ENCODE measurements at regions not wholly inside any gene's neighbourhood (a gene's known extent, or its start where the extent isn't known, plus 50 kb on each side); places are given as distances from the start of the nearest gene placed in this dataset.

DNA sequence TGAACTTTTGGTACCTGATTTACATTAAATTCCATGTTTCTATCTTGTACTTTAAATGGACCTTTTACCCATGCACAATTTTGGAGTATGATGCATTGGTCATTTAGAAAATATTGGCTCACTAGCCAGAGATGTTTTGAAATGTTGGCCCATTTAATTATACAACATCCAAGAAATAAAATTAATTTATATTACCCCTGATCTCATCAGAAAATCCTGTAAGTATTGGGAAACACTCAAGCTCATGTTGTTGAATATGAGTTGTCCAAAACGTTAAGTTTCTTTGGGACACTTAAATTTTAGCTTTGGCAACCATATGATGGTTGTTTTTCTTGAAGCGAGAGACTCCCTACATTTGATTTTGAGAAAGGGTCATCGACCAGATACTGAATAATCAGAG is 492.7 kb downstream of the RPS24 start:
- no peak for DNase-seq

DNA sequence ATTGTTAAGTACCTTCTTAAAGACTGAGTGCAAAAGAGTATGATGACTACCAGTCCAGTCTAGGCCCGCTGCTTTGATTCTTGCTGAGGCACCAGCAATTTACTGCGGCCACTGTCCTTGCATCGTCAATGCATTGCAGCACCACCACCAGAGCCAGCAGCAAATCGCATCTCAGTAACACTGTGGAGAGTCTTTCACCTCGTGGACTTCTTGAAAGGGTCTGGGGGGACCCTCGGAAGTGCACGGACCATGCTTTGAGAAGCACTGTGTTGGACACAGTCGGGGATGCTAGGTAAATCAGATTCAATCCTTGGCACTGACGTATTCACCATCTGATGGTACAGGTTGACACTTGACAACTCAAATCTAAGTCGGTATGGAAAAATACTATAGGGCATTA is 493.6 kb downstream of the RPS24 start:
- DNase-seq, result no peak

DNA sequence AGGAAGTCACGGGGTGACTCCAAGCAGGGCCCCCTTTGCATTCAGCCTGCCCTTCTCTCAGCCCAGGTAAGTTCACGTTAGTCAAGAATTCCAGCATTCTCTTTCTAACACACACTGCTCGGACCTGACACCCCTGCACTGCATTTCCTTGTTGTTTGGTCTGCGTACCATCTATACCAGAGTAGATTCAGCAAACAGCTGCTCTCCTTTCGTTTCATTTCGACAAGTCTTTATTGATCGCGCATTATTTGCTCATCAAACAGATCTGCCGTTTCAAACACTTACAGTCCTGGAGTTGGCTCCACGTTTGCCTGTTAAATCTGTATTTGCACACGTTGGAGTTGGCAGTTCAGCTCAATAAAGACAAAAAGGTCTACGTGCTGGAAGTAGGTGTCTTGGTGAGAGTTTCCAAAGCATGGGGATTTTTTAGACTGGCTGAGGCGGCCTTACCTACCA is 495.1 kb downstream of the RPS24 start:
- no peak for DNase-seq

- DNase-seq, result no peak
Observed at GRCh38 chr10:78529262-78529661, 495.6 kb downstream of the RPS24 start.

DNA sequence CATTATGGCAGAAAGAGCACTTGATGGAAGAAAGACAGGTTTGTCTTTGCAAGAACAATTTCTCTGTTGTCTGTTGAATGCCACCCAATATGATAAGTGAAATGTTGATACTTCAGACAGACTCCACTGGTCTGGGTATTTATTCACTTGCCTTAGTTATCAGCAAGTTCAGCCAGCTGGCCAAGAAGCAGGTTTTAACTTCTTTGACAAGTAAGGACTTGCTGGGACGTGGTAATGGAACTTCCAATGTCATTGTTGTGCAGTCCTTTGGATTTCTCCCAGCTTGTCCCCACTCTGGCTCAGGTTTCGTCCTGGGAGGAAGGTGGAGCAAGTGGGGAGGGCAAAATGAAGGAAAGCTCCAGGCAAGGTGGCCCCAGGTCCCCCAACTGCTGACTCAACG is 497.4 kb downstream of the RPS24 start:
- no peak for DNase-seq

- no peak for DNase-seq
Observed at GRCh38 chr10:78532480-78533042, 498.9 kb downstream of the RPS24 start.

- DNase-seq, result no peak
Observed at GRCh38 chr10:78533098-78533497, 499.4 kb downstream of the RPS24 start.

DNA sequence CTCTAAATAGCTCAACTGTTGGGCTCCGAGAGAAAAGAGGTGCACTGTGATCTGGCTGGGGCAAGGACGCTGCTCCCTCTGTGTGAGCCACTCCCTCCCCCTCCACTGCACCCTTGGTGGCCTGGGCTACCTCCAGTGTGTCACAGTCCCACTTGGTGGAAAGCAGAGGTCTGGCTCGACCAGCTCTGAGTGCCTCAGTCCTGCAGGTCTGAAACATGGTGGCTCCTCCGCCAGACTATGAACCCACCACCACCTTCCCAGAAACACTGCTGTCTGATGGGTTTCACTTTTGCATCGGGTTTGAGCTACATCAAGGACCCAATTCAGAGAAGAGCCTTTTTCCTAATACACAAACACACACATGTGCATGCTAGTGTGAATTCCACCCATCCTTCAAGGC is 500.1 kb downstream of the RPS24 start:
- no peak for DNase-seq

GRCh38 chr10:78535716-78536218 is 502.1 kb downstream of the RPS24 start:
- DNase-seq, result no peak

- DNase-seq, result no peak
Observed at GRCh38 chr10:78537018-78537417, 503.4 kb downstream of the RPS24 start.

DNA sequence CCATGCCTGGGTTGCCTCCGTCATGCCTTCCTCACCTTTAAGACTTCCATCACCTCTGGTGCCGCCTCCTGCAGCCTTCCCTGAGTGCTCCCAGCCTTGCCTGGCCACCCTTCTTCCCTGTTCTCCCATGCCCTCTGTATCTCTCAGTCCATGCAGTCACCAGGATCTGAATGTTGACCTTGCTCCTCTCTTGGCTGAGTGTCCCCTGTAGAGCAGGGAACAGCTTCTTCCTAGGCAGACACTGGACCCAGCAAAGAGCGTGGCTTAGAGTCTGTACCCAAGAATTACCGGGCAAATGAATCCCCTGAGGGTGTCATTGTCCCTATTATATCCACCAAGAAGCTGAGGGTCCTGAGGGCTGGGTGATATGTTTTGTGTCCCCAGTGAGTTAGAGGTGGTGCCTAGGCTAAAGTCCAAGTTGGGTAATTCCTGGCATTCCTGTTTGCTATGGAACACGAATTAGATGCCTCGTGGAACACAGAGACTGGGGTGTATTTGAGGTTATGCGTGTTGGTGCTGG is 505.6 kb downstream of the RPS24 start:
- no peak for DNase-seq

DNA sequence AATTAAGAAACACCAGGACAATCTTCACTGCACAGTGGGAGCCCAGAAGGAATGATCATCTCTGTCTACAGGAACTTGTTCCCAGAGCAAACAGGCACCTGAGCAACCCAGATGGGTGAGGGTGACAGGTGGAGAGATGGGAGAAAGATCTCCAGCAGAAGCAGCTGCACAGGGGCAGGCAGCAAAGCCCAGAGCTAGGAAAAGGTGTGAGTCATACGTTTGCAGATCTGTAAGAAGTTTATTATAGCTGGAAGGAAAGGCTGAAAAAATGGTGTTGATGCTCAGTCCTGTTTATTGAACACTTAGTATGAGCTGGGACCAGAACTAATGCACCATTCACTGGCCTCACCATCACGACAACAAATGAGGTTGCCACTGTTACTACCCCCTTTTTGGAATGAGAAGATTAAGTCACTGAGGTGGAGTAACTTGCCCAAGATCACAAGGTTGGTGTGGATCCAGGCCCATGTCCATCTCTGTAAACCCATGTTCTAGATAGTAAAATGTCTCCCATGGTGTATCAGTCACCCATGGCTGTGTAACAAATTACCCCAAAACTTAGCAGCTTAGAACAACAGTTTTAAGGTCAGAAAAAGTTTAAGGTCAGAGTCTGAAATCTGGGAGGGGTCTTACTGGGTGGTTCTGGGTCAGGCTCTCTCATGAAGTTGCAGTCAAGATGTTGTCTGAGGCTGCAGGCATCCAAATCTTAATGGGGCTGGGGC is 506.9 kb downstream of the RPS24 start:
- DNase-seq, result no peak

GRCh38 chr10:78541481-78542140 is 507.9 kb downstream of the RPS24 start:
- no peak for DNase-seq

DNA sequence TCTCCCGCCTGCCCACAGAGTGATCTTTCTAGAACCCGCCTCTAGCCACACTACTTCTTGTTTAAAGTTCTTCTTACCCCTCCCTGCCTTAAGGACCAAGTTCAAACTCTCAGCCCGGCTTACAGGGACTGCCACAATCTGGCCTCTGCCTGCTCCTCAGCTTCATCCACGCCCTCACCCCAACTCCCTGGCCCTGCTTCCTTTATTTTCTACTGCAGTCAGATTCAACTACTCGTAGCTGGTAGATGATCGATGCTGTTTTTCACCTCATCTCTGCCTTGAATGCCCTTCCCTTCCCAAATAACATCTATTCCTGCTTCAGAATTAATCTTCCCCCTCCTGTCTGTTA is 508.5 kb downstream of the RPS24 start:
- no peak for DNase-seq

DNA sequence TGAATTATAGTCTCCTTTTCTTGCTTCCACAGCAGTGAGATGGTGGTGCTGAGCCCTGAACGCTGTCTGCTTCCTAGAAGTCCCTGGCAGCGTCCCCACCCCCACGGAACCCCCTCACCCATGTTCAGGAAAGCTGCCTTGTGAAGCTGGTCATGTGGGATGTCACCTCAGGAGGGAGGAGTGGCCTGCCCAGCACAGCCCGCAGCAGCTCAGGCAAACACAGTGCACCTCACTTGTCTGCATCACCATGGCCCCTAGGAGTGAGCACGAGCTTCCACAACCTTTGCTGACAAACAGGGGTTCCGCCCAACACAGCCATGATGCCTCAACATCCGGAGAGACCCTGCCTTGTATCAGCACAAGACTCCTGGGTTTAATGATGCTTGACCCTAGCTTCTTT is 508.9 kb downstream of the RPS24 start:
- DNase-seq, result no peak

DNA sequence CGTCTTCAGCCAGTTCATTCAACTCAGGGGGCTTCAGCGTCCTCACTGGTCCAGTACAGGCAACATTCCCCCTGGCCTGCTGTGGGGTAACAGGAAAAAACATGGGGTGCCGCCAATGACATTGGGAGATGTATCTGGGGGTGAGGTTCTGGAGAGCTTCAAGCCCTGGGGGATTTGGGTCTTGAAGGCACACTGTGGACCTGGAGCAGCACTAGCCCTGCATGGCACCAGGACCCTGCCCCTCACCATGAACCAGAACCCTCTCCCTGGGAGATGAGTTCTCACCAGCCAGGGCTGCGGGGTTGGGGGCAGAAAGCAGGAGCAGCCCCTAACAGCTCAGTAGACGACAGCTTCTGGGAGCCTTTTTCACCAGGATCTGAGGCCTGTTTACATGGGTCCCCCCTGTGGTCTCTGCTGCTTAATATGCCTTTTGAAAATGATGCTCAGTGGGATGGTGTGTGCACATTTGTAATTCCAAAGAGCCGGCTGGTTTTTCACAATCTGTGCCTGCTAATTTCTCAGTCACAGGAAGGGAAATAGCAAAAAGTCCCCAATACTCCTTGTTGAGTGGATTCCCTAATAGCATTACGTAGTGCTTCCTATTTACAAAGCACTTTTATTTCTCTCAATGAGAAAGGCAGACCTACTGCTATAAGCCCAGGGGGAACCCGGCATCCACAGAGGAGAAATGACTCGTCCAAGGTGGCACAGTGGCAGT is 509.5 kb downstream of the RPS24 start:
- DNase-seq, result no peak

DNA sequence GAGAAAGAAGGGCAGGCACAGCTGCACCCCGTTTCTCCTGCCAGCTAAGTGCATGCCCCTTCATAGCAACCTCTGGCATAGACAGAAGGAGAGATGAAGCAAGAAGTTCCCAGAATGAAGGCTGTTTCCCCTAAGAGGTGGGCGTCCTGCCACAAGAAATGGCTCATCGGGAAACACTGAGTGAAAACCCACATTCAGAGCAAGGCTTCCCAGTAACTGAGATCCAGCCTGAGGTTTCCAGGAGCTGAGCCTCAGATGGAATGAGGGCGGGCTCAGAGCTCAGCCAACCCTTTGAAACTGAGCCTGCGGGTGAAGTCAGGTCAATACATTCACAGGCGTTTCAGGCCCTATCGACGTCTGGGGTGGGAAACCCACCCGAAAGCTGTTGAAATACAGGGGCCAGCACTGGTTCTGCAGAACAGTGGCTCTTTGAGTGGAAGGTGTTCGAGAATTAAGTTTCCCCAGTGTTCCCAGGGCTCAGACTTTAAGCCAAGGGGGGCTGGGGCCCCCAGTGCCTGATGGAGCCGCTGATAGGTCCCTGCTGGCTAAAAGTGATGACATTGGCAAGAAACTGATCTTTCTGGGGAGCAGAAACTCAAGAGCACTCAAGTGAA is 510.2 kb downstream of the RPS24 start:
- DNase-seq, result no peak

DNA sequence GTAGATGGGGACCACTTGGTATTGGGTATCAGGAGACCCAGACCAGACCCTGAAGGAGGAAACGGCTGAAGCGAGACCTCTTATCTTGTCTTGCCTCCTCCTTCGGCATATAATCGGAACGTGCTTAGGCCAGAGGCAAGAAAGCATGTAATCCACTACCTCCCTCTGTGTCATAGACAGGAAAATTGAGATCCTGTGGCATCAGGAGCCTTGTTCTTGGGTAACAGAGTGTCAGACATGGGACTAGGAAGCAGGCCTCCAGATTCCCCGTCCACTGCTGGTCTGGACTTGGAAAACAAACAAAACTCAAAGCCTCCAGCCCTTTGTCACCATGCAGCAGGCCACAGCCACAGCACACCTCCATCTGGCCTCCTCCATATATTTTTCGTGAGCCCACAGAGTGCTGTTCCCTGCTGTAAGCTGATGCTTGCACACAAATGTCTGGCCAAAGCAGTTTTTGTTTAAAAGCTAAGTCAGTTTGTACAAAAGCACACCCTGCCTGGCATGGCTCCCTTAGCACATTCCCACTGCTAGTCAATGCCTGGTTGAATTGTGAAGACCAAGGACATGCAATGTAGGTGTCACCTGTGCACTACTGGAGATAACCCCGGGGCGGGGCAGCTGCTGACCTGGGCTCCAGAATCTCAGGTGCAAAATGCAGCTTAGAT is 510.9 kb downstream of the RPS24 start:
- no peak for DNase-seq

GRCh38 chr10:78545756-78546155 is 512.1 kb downstream of the RPS24 start:
- no peak for DNase-seq

- no peak for DNase-seq
Observed at GRCh38 chr10:78547397-78547796, 513.7 kb downstream of the RPS24 start.

DNA sequence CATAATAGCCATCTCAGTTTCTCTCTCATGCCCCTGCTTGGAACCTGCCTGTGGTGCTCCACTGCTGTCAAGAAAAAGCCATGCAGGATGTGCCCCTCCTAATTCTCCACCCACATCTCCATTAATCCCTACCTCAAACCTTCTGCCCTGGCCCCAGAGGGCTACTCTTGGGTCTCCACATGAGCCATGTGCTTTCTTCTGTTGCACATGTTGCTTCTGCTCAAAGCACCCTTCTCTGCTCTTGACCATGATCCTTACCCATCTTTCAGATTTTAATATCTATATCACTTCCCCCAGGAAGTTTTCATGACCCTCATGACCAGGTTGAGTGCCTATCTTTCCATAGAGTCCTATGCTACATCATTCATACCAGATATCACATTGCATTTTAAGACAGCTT is 514.2 kb downstream of the RPS24 start:
- DNase-seq, result no peak

- no peak for DNase-seq
Observed at GRCh38 chr10:78548369-78548768, 514.7 kb downstream of the RPS24 start.

Measured in stimulated activated naive CD4-positive, alpha-beta T cell treated with Interleukin-2 at 50 U/mL for 16 hours (primary cell).